ENCODE measurements at regions not wholly inside any gene's neighbourhood (a gene's known extent, or its start where the extent isn't known, plus 50 kb on each side); places are given as distances from the start of the nearest gene placed in this dataset.

GRCh38 chr3:82137861-82138260, 376.4 kb upstream of the GBE1 start:
- no peak overlapping the region for H3K4me3 ChIP-seq
- TF ChIP-seq CTCF (IDR thresholded peaks at IDR 0.05) (no peak), POLR2A (IDR thresholded peaks at IDR 0.05) (no peak)
- intact Hi-C loops (cut with DNase I), result loop anchor here in 8 of 10 donors (10.0 kb wide), 9 partner anchors 113 to 723 kb away; no protein-coding TSS in a partner anchor
- H3K27ac ChIP-seq, result no peak overlapping the region
- H3K4me1 ChIP-seq, result no peaks in the 10 kb centered on the region
- WGBS, 4 donors, result 68 to 71% (median 69%) methylated on average over 2 of the region's 2 CpGs
- DNase-seq (no peak), ATAC-seq (no peak)
- no peaks in the 10 kb centered on the region for H3K36me3 ChIP-seq
- H3K27me3 ChIP-seq, result no peaks in the 10 kb centered on the region
- peaks cover 0 to 12% (median 0%) of the 10 kb centered on the region in 12 donors for H3K9me3 ChIP-seq

GRCh38 chr3:82137050-82137449, 375.6 kb upstream of the GBE1 start:
- H3K36me3 ChIP-seq, result no peaks in the 10 kb centered on the region
- no peak overlapping the region for H3K27ac ChIP-seq
- H3K4me1 ChIP-seq, result no peaks in the 10 kb centered on the region
- H3K4me3 ChIP-seq, result no peak overlapping the region
- DNase-seq, result no peak
- 92 to 95% (median 94%) methylated on average over 3 of the region's 3 CpGs for WGBS, 4 donors
- no peaks in the 10 kb centered on the region for H3K27me3 ChIP-seq
- intact Hi-C loops (cut with DNase I), result loop anchor here in 8 of 10 donors (10.0 kb wide), 9 partner anchors 112 to 722 kb away; no protein-coding TSS in a partner anchor
- ATAC-seq, result no peak
- H3K9me3 ChIP-seq, result peaks cover 0 to 12% (median 0%) of the 10 kb centered on the region in 12 donors
- no peak for TF ChIP-seq CTCF (IDR thresholded peaks at IDR 0.05)
- TF ChIP-seq POLR2A (IDR thresholded peaks at IDR 0.05), result no peak

GRCh38 chr3:82133070-82133606, 371.7 kb upstream of the GBE1 start:
- peak in 3 of 4 donors; percentile 81 to 82 (median 82) for ATAC-seq
- Histone ChIP-seq H3K4me3 (no peak overlapping the region), H3K36me3 (no peaks in the 10 kb centered on the region), H3K9me3 (no peaks in the 10 kb centered on the region), H3K27me3 (no peaks in the 10 kb centered on the region), H3K4me1 (no peaks in the 10 kb centered on the region), H3K27ac (no peak overlapping the region)
- intact Hi-C loops (cut with DNase I), result loop anchor here (2.0 to 10.0 kb wide), 20 partner anchors 108 to 831 kb away; partner anchors contain the start of gene GBE1 (in 1 of the 10)
- peak; percentile 77 to 92 (median 84) for TF ChIP-seq CTCF (IDR thresholded peaks at IDR 0.05)
- no peak for TF ChIP-seq POLR2A (IDR thresholded peaks at IDR 0.05)
- 24 to 29% (median 25%) methylated on average over 5 of the region's 5 CpGs for WGBS, 4 donors
- DNase-seq, result peak; percentile 46 to 60 (median 57)

GRCh38 chr3:82132210-82133069, 371.0 kb upstream of the GBE1 start:
- Histone ChIP-seq H3K36me3 (no peaks in the 10 kb centered on the region), H3K4me3 (no peak overlapping the region), H3K27me3 (no peaks in the 10 kb centered on the region), H3K27ac (no peak overlapping the region), H3K9me3 (no peaks in the 10 kb centered on the region), H3K4me1 (no peaks in the 10 kb centered on the region)
- intact Hi-C loops (cut with DNase I), result loop anchor here (2.0 to 10.0 kb wide), 20 partner anchors 108 to 830 kb away; partner anchors contain the start of gene GBE1 (in 1 of the 10)
- 85 to 92% (median 89%) methylated on average over 3 of the region's 3 CpGs for WGBS, 4 donors
- TF ChIP-seq CTCF (IDR thresholded peaks at IDR 0.05) (no peak), POLR2A (IDR thresholded peaks at IDR 0.05) (no peak)
- ATAC-seq (no peak), DNase-seq (no peak)

Measured in heart left ventricle (tissue), 16 donors.